Kasumi-1 (cell line): ENCODE measurements at regions not wholly inside any gene's neighbourhood (a gene's known extent, or its start where the extent isn't known, plus 50 kb on each side); places are given as distances from the start of the nearest gene placed in this dataset.
"Not testable (repeated sequence)": the region's sequence is repeated elsewhere in the genome, so short reads cannot be mapped to it uniquely, and the experiment has no call there.

Experiments
- DNase-seq, 2 experiments: peaks; one replicate each; lab custom pipeline; 2025; lab: John Stamatoyannopoulos, UW

GRCh38 chr3:106998841-106999682 lies 378.2 kb upstream of the CCDC54 start:
- DNase-seq = not testable (repeated sequence)

- DNase-seq = no peak
Measured at GRCh38 chr3:107001635-107002034, 375.6 kb upstream of the CCDC54 start.

- not testable (repeated sequence) for DNase-seq
Measured at GRCh38 chr3:107005352-107005751, 371.9 kb upstream of the CCDC54 start.

GRCh38 chr3:107008213-107008612 lies 369.0 kb upstream of the CCDC54 start:
- no peak for DNase-seq

GRCh38 chr3:107013641-107014040 lies 363.6 kb upstream of the CCDC54 start:
- DNase-seq = no peak

GRCh38 chr3:107024551-107025026 lies 352.6 kb upstream of the CCDC54 start:
- DNase-seq = no peak

- no peak for DNase-seq
Measured at GRCh38 chr3:107025961-107026360, 351.3 kb upstream of the CCDC54 start.

- DNase-seq = no peak
Measured at GRCh38 chr3:107028086-107028485, 349.2 kb upstream of the CCDC54 start.

- DNase-seq = no peak
Measured at GRCh38 chr3:107028626-107029025, 348.6 kb upstream of the CCDC54 start.

GRCh38 chr3:107032111-107032510 lies 345.1 kb upstream of the CCDC54 start:
- no peak for DNase-seq

GRCh38 chr3:107034142-107034541 lies 343.1 kb upstream of the CCDC54 start:
- DNase-seq = no peak

- DNase-seq = no peak
Measured at GRCh38 chr3:107035176-107035575, 342.1 kb upstream of the CCDC54 start.

- no peak for DNase-seq
Measured at GRCh38 chr3:107044677-107045076, 332.6 kb upstream of the CCDC54 start.

GRCh38 chr3:107045791-107046190 lies 331.4 kb upstream of the CCDC54 start:
- no peak for DNase-seq

- no peak for DNase-seq
Measured at GRCh38 chr3:107055181-107055942, 321.9 kb upstream of the CCDC54 start.

GRCh38 chr3:107061466-107061865 lies 315.8 kb upstream of the CCDC54 start:
- no peak for DNase-seq

- DNase-seq = no peak
Measured at GRCh38 chr3:107062310-107062709, 314.9 kb upstream of the CCDC54 start.

GRCh38 chr3:107062787-107063186 lies 314.5 kb upstream of the CCDC54 start:
- no peak for DNase-seq

GRCh38 chr3:107063351-107063750 lies 313.9 kb upstream of the CCDC54 start:
- DNase-seq = no peak

- DNase-seq = peak; percentile 71 to 87
Measured at GRCh38 chr3:107064405-107065060, 312.7 kb upstream of the CCDC54 start.

GRCh38 chr3:107065094-107065861 lies 312.0 kb upstream of the CCDC54 start:
- no peak for DNase-seq

GRCh38 chr3:107067421-107067820 lies 309.8 kb upstream of the CCDC54 start:
- DNase-seq = no peak
